CD4-positive, alpha-beta T cell (primary cell): ENCODE measurements at regions not wholly inside any gene's neighbourhood (a gene's known extent, or its start where the extent isn't known, plus 50 kb on each side); places are given as distances from the start of the nearest gene placed in this dataset.

Experiments
- ATAC-seq: fragments of 200-7000 bp; cut with Tn5 transposase; one replicate; pipeline ENCODE4 v1.10.0; 2022; ENCODE audit warnings: mild to moderate bottlenecking; ENCODE audit not compliant: poor library complexity
- CTCF ChIA-PET: fragments of 350-600 bp; sonication (Branson Sonifier 250); formaldehyde crosslinking; loops from one replicate; lab custom pipeline; 2021; ENCODE audit warnings: antibody characterized with exemption, inconsistent platforms; lab: Charles Lee
- POLR2A ChIA-PET: fragments of 350-600 bp; sonication (Branson Sonifier 250); formaldehyde crosslinking; loops from one replicate; lab custom pipeline; 2021; ENCODE audit warnings: antibody characterized with exemption, inconsistent platforms; lab: Charles Lee
- DNase-seq, 14 experiments: peaks; one replicate each; pipeline ENCODE4 v3.0.0-alpha.2; 2013 to 2020; ENCODE audit warnings: mixed read lengths in 2 of 14
- H3K27ac ChIP-seq, 2 donors: one replicate each; pipeline versions ENCODE4 v1.5.1 to v1.7.0; 2013; ENCODE audit warnings: low read length in 2 of 2, low read depth in 1 of 2, mild to moderate bottlenecking in 1 of 2
- H3K27me3 ChIP-seq, 2 experiments: 1 replicate in 1 of 2; 2 replicates in 1 of 2; pipeline versions ENCODE4 v1.6.1 to v1.7.0; 2013; ENCODE audit warnings: low read length in 2 of 2, control low read depth in 1 of 2, mild to moderate bottlenecking in 1 of 2, moderate library complexity in 1 of 2; ENCODE audit not compliant: insufficient read depth in 2 of 2, control insufficient read depth in 1 of 2
- H3K36me3 ChIP-seq: one replicate; pipeline ENCODE4 v1.6.1; 2013; ENCODE audit warnings: low read length, control low read depth; ENCODE audit not compliant: insufficient read depth
- H3K4me1 ChIP-seq: one replicate; pipeline ENCODE4 v1.6.1; 2013; ENCODE audit warnings: low read length, control low read depth; ENCODE audit not compliant: insufficient read depth
- H3K4me3 ChIP-seq: one replicate; pipeline ENCODE4 v1.5.1; 2013; ENCODE audit warnings: mild to moderate bottlenecking, low read length, moderate library complexity
- H3K9me3 ChIP-seq, 2 experiments: 1 replicate in 1 of 2; 2 replicates in 1 of 2; pipeline versions ENCODE4 v1.6.1 to v1.7.0; 2013; ENCODE audit warnings: low read length in 2 of 2, mild to moderate bottlenecking in 2 of 2, control low read depth in 1 of 2, moderate library complexity in 1 of 2; ENCODE audit not compliant: control insufficient read depth in 1 of 2, insufficient read depth in 1 of 2
- H3K27ac Mint-ChIP-seq: one replicate; pipeline ENCODE4 v1.8.0; 2020; ENCODE audit warnings: mixed read lengths
- H3K27me3 Mint-ChIP-seq: one replicate; pipeline ENCODE4 v1.8.0; 2021; ENCODE audit warnings: mixed read lengths
- H3K36me3 Mint-ChIP-seq: one replicate; pipeline ENCODE4 v1.8.0; 2021; ENCODE audit warnings: low read depth, mixed read lengths
- H3K4me1 Mint-ChIP-seq: one replicate; pipeline ENCODE4 v1.8.0; 2021; ENCODE audit warnings: low read depth, mixed read lengths
- H3K4me3 Mint-ChIP-seq: one replicate; pipeline ENCODE4 v1.8.0; 2020; ENCODE audit warnings: mild to moderate bottlenecking, mixed read lengths
- H3K9me3 Mint-ChIP-seq: one replicate; pipeline ENCODE4 v1.8.0; 2020; ENCODE audit warnings: mixed read lengths
- CTCF ChIP-seq: fragments of 200-600 bp; IDR thresholded peaks from one replicate; pipeline ENCODE4 v1.8.0; 2022; ENCODE audit warnings: antibody characterized with exemption, mild to moderate bottlenecking
- intact Hi-C, 2 experiments: fragments of 100-400 bp; cut with DNase I in 1 of 2; cut with micrococcal nuclease in 1 of 2; formaldehyde crosslinking; loops; one replicate each; pipeline versions ENCODE4 v1.15.1 to v1.9.0; 2023 to 2025; cut with DNase I, micrococcal nuclease

- ChIA-PET CTCF (no interaction called here), POLR2A (no interaction called here)
- H3K4me1 ChIP-seq, result no peaks in the 10 kb centered on the region
- H3K27me3 ChIP-seq, result no peaks in the 10 kb centered on the region
- H3K36me3 ChIP-seq, result no peaks in the 10 kb centered on the region
- Mint-ChIP-seq H3K27me3 (no peaks in the 10 kb centered on the region), H3K27ac (no peak overlapping the region), H3K4me3 (no peak overlapping the region), H3K9me3 (no peaks in the 10 kb centered on the region), H3K4me1 (no peaks in the 10 kb centered on the region), H3K36me3 (no peaks in the 10 kb centered on the region)
- H3K9me3 ChIP-seq, result no peaks in the 10 kb centered on the region
- intact Hi-C loops, result no loop called here
- no peak for ATAC-seq
- TF ChIP-seq CTCF, result no peak
- no peak overlapping the region for H3K27ac ChIP-seq
- H3K4me3 ChIP-seq, result no peak overlapping the region
- DNase-seq, result no peak
These were observed 69.8 kb upstream of the PLXNA4 start for GRCh38 chr7:132646052-132646451.

GRCh38 chr7:132643302-132643701 lies 67.0 kb upstream of the PLXNA4 start:
- H3K9me3 ChIP-seq, result no peaks in the 10 kb centered on the region
- H3K4me3 ChIP-seq, result no peak overlapping the region
- H3K36me3 ChIP-seq, result no peaks in the 10 kb centered on the region
- ATAC-seq, result no peak
- H3K4me1 ChIP-seq, result no peaks in the 10 kb centered on the region
- H3K27ac ChIP-seq, result no peak overlapping the region
- Mint-ChIP-seq H3K4me3 (no peak overlapping the region), H3K27me3 (no peaks in the 10 kb centered on the region), H3K4me1 (no peaks in the 10 kb centered on the region), H3K36me3 (no peaks in the 10 kb centered on the region), H3K9me3 (no peaks in the 10 kb centered on the region), H3K27ac (no peak overlapping the region)
- ChIA-PET POLR2A (no interaction called here), CTCF (no interaction called here)
- no peak for TF ChIP-seq CTCF
- no peaks in the 10 kb centered on the region for H3K27me3 ChIP-seq
- intact Hi-C loops, result no loop called here
- DNase-seq, result no peak

DNA sequence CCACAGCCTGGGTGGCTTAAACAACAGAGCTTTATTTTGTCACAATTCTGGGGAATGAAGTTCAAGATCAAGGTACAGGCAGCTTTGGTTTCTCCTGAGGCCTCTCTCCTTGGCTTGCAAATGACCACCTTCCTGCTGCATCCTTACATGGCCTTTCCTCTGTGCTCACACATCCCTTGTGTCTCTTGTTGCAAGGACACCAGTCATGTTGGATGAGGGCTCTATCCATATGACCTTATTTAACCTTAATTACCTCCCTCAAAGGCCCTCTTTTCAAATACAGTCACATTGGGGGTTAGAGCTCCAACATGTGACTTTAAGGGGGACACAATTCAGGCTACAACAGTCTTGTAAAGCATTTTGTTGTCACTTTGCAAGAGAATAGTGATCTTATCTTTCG lies 65.0 kb upstream of the PLXNA4 start:
- H3K27ac ChIP-seq, result no peak overlapping the region
- no peak for ATAC-seq
- no peak overlapping the region for H3K4me3 ChIP-seq
- no peaks in the 10 kb centered on the region for H3K27me3 ChIP-seq
- H3K27ac Mint-ChIP-seq, result no peak overlapping the region
- no peaks in the 10 kb centered on the region for H3K27me3 Mint-ChIP-seq
- H3K4me1 Mint-ChIP-seq, result no peaks in the 10 kb centered on the region
- H3K9me3 ChIP-seq, result no peaks in the 10 kb centered on the region
- H3K9me3 Mint-ChIP-seq, result no peaks in the 10 kb centered on the region
- POLR2A ChIA-PET, result no interaction called here
- no peak overlapping the region for H3K4me3 Mint-ChIP-seq
- CTCF ChIA-PET, result no interaction called here
- no peaks in the 10 kb centered on the region for H3K4me1 ChIP-seq
- no peaks in the 10 kb centered on the region for H3K36me3 ChIP-seq
- DNase-seq, result no peak
- intact Hi-C loops, result no loop called here
- H3K36me3 Mint-ChIP-seq, result no peaks in the 10 kb centered on the region
- no peak for TF ChIP-seq CTCF
